ENCODE measurements at regions not wholly inside any gene's neighbourhood (a gene's known extent, or its start where the extent isn't known, plus 50 kb on each side); places are given as distances from the start of the nearest gene placed in this dataset.

- TF ChIP-seq POLR2A (IDR thresholded peaks at IDR 0.05; ENCODE audit: insufficient read depth in 1 of 2, low read depth in 2 of 2, low read length in 2 of 2) = no peak
- no peak for TF ChIP-seq POLR2AphosphoS5 (IDR thresholded peaks at IDR 0.05; ENCODE audit: low read depth, low read length)
- TF ChIP-seq NONO (IDR thresholded peaks at IDR 0.05) = no peak
- TF ChIP-seq NONO (CRISPR knock-in tag; conservative IDR thresholded peaks at IDR 0.05) = no peak
- TF ChIP-seq EZH2 (conservative IDR thresholded peaks at IDR 0.05; ENCODE audit: low read depth, low read length) = no peak
- no peak for TF ChIP-seq DPF2 (CRISPR knock-in tag; IDR thresholded peaks at IDR 0.05; ENCODE audit: borderline replicate concordance, low read depth)
- no peak for TF ChIP-seq CTCF (CRISPR knock-in tag; IDR thresholded peaks at IDR 0.05)
- TF ChIP-seq MBNL3 (CRISPR knock-in tag; conservative IDR thresholded peaks at IDR 0.05) = no peak
- no peak for TF ChIP-seq MAX (IDR thresholded peaks at IDR 0.05)
- no peak for TF ChIP-seq ATF6 (CRISPR knock-in tag; conservative IDR thresholded peaks at IDR 0.05)
- no peak for TF ChIP-seq RAD21 (CRISPR knock-in tag; IDR thresholded peaks at IDR 0.05)
Measured at GRCh38 chr17:34502426-34502825, 77.0 kb upstream of the TMEM132E start.
